GM12873 (cell line): ENCODE measurements at regions not wholly inside any gene's neighbourhood (a gene's known extent, or its start where the extent isn't known, plus 50 kb on each side); places are given as distances from the start of the nearest gene placed in this dataset.

Experiments used
- TF ChIP-seq, protein P1 (sequence below): IDR thresholded peaks from 2 replicates; pipeline ENCODE4 v1.5.1; 2012; ENCODE audit warnings: low read depth, mild to moderate bottlenecking, moderate library complexity, low read length, control low read depth; ENCODE audit not compliant: insufficient read depth; ENCODE audit errors: missing control alignments

DNA sequence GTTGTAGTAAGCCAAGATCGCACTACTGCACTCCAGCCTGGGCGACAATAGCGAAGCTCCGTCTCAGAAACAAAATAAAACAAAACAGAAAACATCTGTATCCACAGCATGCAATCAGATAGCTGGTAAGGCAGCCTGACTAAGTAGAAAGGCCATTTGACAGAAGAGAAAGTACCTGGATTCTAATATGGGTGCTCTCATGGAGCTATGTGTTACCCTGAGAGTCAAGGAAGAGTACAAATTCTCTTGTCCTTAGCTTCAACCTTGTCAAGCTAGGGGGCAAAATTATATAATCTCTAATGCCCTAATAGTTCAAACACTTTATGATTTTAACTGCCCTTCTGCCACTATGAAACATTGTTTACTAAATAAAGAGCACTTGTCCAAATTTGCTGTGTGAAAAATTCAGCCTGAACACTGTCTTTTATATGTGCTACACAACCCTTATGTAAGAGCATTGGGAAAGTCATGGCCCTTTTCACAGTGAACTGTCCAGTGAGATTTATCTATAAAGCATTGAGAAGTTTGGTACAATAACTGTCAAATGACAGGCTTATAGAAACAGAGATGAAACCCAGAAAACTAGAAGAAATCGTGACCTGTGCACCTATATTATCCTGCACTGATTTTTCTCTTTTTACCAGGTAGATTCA, 51.2 kb upstream of the PRKG1 start:
- TF ChIP-seq, protein P1, sequence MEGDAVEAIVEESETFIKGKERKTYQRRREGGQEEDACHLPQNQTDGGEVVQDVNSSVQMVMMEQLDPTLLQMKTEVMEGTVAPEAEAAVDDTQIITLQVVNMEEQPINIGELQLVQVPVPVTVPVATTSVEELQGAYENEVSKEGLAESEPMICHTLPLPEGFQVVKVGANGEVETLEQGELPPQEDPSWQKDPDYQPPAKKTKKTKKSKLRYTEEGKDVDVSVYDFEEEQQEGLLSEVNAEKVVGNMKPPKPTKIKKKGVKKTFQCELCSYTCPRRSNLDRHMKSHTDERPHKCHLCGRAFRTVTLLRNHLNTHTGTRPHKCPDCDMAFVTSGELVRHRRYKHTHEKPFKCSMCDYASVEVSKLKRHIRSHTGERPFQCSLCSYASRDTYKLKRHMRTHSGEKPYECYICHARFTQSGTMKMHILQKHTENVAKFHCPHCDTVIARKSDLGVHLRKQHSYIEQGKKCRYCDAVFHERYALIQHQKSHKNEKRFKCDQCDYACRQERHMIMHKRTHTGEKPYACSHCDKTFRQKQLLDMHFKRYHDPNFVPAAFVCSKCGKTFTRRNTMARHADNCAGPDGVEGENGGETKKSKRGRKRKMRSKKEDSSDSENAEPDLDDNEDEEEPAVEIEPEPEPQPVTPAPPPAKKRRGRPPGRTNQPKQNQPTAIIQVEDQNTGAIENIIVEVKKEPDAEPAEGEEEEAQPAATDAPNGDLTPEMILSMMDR, result no peak

DNA sequence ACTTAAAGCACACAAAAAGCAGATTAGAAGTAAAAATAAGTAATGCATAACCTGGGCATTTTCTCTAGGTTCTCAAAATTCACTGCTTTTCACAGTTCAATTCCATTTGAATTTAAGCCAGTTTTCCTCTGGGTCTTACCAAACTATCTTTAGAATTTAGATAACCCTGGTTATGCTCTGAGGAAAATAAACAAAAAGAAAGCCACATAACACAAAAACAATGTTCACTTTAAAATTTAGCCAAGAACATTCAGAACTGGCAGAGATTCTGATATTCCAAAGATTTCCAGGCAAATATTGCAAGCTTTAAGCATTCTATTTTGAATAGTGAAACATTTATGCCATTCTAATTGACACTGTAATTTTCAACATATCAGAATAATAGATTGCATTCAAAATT, 50.7 kb upstream of the PRKG1 start:
- TF ChIP-seq, protein P1, result no peak
